CD4-positive, alpha-beta T cell (primary cell): ENCODE measurements at regions not wholly inside any gene's neighbourhood (a gene's known extent, or its start where the extent isn't known, plus 50 kb on each side); places are given as distances from the start of the nearest gene placed in this dataset.

Experiments used
- ATAC-seq: fragments of 200-7000 bp; cut with Tn5 transposase; one replicate; pipeline ENCODE4 v1.10.0; 2022; ENCODE audit warnings: mild to moderate bottlenecking; ENCODE audit not compliant: poor library complexity
- CTCF ChIA-PET: fragments of 350-600 bp; sonication (Branson Sonifier 250); formaldehyde crosslinking; loops from one replicate; lab custom pipeline; 2021; ENCODE audit warnings: antibody characterized with exemption, inconsistent platforms; lab: Charles Lee
- POLR2A ChIA-PET: fragments of 350-600 bp; sonication (Branson Sonifier 250); formaldehyde crosslinking; loops from one replicate; lab custom pipeline; 2021; ENCODE audit warnings: antibody characterized with exemption, inconsistent platforms; lab: Charles Lee
- DNase-seq, 14 experiments: peaks; one replicate each; pipeline ENCODE4 v3.0.0-alpha.2; 2013 to 2020; ENCODE audit warnings: mixed read lengths in 2 of 14
- H3K27ac ChIP-seq, 2 donors: one replicate each; pipeline versions ENCODE4 v1.5.1 to v1.7.0; 2013; ENCODE audit warnings: low read length in 2 of 2, low read depth in 1 of 2, mild to moderate bottlenecking in 1 of 2
- H3K27me3 ChIP-seq, 2 experiments: 1 replicate in 1 of 2; 2 replicates in 1 of 2; pipeline versions ENCODE4 v1.6.1 to v1.7.0; 2013; ENCODE audit warnings: low read length in 2 of 2, control low read depth in 1 of 2, mild to moderate bottlenecking in 1 of 2, moderate library complexity in 1 of 2; ENCODE audit not compliant: insufficient read depth in 2 of 2, control insufficient read depth in 1 of 2
- H3K36me3 ChIP-seq: one replicate; pipeline ENCODE4 v1.6.1; 2013; ENCODE audit warnings: low read length, control low read depth; ENCODE audit not compliant: insufficient read depth
- H3K4me1 ChIP-seq: one replicate; pipeline ENCODE4 v1.6.1; 2013; ENCODE audit warnings: low read length, control low read depth; ENCODE audit not compliant: insufficient read depth
- H3K4me3 ChIP-seq: one replicate; pipeline ENCODE4 v1.5.1; 2013; ENCODE audit warnings: mild to moderate bottlenecking, low read length, moderate library complexity
- H3K9me3 ChIP-seq, 2 experiments: 1 replicate in 1 of 2; 2 replicates in 1 of 2; pipeline versions ENCODE4 v1.6.1 to v1.7.0; 2013; ENCODE audit warnings: low read length in 2 of 2, mild to moderate bottlenecking in 2 of 2, control low read depth in 1 of 2, moderate library complexity in 1 of 2; ENCODE audit not compliant: control insufficient read depth in 1 of 2, insufficient read depth in 1 of 2
- H3K27ac Mint-ChIP-seq: one replicate; pipeline ENCODE4 v1.8.0; 2020; ENCODE audit warnings: mixed read lengths
- H3K27me3 Mint-ChIP-seq: one replicate; pipeline ENCODE4 v1.8.0; 2021; ENCODE audit warnings: mixed read lengths
- H3K36me3 Mint-ChIP-seq: one replicate; pipeline ENCODE4 v1.8.0; 2021; ENCODE audit warnings: low read depth, mixed read lengths
- H3K4me1 Mint-ChIP-seq: one replicate; pipeline ENCODE4 v1.8.0; 2021; ENCODE audit warnings: low read depth, mixed read lengths
- H3K4me3 Mint-ChIP-seq: one replicate; pipeline ENCODE4 v1.8.0; 2020; ENCODE audit warnings: mild to moderate bottlenecking, mixed read lengths
- H3K9me3 Mint-ChIP-seq: one replicate; pipeline ENCODE4 v1.8.0; 2020; ENCODE audit warnings: mixed read lengths
- CTCF ChIP-seq: fragments of 200-600 bp; IDR thresholded peaks from one replicate; pipeline ENCODE4 v1.8.0; 2022; ENCODE audit warnings: antibody characterized with exemption, mild to moderate bottlenecking
- intact Hi-C, 2 experiments: fragments of 100-400 bp; cut with DNase I in 1 of 2; cut with micrococcal nuclease in 1 of 2; formaldehyde crosslinking; loops; one replicate each; pipeline versions ENCODE4 v1.15.1 to v1.9.0; 2023 to 2025; cut with DNase I, micrococcal nuclease

- intact Hi-C loops: no loop called here
- ChIA-PET CTCF (no interaction called here), POLR2A (no interaction called here)
- Histone ChIP-seq H3K9me3 (peaks cover 0 to 5% of the 10 kb centered on the region in 2 experiments), H3K4me3 (no peak overlapping the region), H3K27ac (no peak overlapping the region), H3K27me3 (no peaks in the 10 kb centered on the region), H3K36me3 (no peaks in the 10 kb centered on the region), H3K4me1 (no peaks in the 10 kb centered on the region)
- DNase-seq (no peak), ATAC-seq (no peak)
- H3K9me3 Mint-ChIP-seq: peaks cover 5% of the 10 kb centered on the region
- no peaks in the 10 kb centered on the region for H3K27me3 Mint-ChIP-seq
- no peaks in the 10 kb centered on the region for H3K4me1 Mint-ChIP-seq
- H3K4me3 Mint-ChIP-seq: no peak overlapping the region
- no peak overlapping the region for H3K27ac Mint-ChIP-seq
- H3K36me3 Mint-ChIP-seq: no peaks in the 10 kb centered on the region
- TF ChIP-seq CTCF: no peak
Measured at GRCh38 chrX:46301903-46302302, 243.3 kb downstream of the ZNF674 start.

- Histone ChIP-seq H3K36me3 (no peaks in the 10 kb centered on the region), H3K9me3 (no peaks in the 10 kb centered on the region), H3K27me3 (no peaks in the 10 kb centered on the region), H3K4me3 (no peak overlapping the region), H3K27ac (no peak overlapping the region), H3K4me1 (no peaks in the 10 kb centered on the region)
- no peak for TF ChIP-seq CTCF
- intact Hi-C loops: no loop called here
- ChIA-PET POLR2A (no interaction called here), CTCF (interaction anchor here (1.2 kb wide), 1 partner anchor 14 kb away, joined by 3 read pairs; no protein-coding TSS in a partner anchor)
- H3K36me3 Mint-ChIP-seq: no peaks in the 10 kb centered on the region
- no peaks in the 10 kb centered on the region for H3K27me3 Mint-ChIP-seq
- no peaks in the 10 kb centered on the region for H3K4me1 Mint-ChIP-seq
- no peak overlapping the region for H3K4me3 Mint-ChIP-seq
- no peak for ATAC-seq
- DNase-seq: no peak
- H3K9me3 Mint-ChIP-seq: no peaks in the 10 kb centered on the region
- no peak overlapping the region for H3K27ac Mint-ChIP-seq
Measured at GRCh38 chrX:46298821-46299220, 246.4 kb downstream of the ZNF674 start.

GRCh38 chrX:46295963-46296362, 249.3 kb downstream of the ZNF674 start:
- Mint-ChIP-seq H3K27me3 (no peaks in the 10 kb centered on the region), H3K4me1 (no peaks in the 10 kb centered on the region), H3K27ac (no peak overlapping the region), H3K9me3 (peaks cover 2% of the 10 kb centered on the region), H3K36me3 (no peaks in the 10 kb centered on the region), H3K4me3 (no peak overlapping the region)
- Histone ChIP-seq H3K4me1 (no peaks in the 10 kb centered on the region), H3K27me3 (no peaks in the 10 kb centered on the region), H3K4me3 (no peak overlapping the region), H3K27ac (no peak overlapping the region), H3K9me3 (no peaks in the 10 kb centered on the region), H3K36me3 (no peaks in the 10 kb centered on the region)
- CTCF ChIA-PET: no interaction called here
- DNase-seq (no peak), ATAC-seq (no peak)
- POLR2A ChIA-PET: no interaction called here
- intact Hi-C loops: no loop called here
- TF ChIP-seq CTCF: no peak
